ENCODE measurements at regions not wholly inside any gene's neighbourhood (a gene's known extent, or its start where the extent isn't known, plus 50 kb on each side); places are given as distances from the start of the nearest gene placed in this dataset.

DNA sequence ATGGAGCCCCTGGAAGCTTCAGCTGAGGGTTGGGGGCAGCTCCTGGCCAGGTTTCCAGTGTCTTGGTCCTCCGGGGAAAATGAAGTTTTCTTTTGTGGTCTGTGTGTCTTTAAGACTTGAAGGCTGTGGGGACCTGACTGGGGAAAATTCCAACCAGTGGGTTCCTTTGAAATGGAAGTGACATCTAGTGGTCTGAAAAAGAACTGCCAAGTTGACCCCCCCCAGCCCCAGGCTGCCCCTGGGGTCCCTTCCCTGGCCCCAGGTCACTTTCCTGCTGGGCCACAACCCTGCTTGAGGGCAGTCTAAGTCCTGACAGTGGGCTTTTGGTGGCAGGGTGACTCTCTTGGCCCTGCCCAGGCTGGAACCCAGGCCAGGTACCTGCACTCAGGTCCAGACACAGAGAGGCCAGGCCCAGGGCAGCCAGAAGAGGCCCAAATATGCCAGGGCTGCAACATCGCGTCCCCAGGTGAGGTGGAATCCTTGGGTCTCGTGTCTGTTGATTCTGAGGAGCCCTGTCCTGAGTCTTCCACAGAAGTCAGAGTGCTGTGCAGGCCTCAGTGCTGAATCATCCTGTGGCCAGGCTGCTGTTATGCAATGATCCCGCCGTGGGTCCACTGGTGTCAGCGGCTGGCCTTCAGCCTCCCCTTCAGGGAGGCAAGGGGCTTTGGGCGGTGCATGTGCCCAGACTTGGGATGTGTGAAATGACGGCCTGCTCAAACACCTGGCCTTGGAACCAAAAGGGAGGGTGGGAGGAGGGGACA is 68.4 kb downstream of the VEGFA start (continued):
- TF ChIP-seq ZMIZ1 (IDR thresholded peaks at IDR 0.05; ENCODE audit: low read depth in 2 of 2, low read length in 2 of 2), result no peak
- no peak for TF ChIP-seq TAF1 (IDR thresholded peaks at IDR 0.05; ENCODE audit: control insufficient read depth, extremely low read depth, insufficient read depth, low read length, severe bottlenecking)
- TF ChIP-seq NFE2 (IDR thresholded peaks at IDR 0.05; ENCODE audit: low read depth), result peak; percentile 93
- no peak for TF ChIP-seq ZNF75A (CRISPR knock-in tag; IDR thresholded peaks at IDR 0.05)
- TF ChIP-seq E4F1 (CRISPR knock-in tag; IDR thresholded peaks at IDR 0.05; ENCODE audit: borderline replicate concordance), result no peak
- TF ChIP-seq, protein P1, sequence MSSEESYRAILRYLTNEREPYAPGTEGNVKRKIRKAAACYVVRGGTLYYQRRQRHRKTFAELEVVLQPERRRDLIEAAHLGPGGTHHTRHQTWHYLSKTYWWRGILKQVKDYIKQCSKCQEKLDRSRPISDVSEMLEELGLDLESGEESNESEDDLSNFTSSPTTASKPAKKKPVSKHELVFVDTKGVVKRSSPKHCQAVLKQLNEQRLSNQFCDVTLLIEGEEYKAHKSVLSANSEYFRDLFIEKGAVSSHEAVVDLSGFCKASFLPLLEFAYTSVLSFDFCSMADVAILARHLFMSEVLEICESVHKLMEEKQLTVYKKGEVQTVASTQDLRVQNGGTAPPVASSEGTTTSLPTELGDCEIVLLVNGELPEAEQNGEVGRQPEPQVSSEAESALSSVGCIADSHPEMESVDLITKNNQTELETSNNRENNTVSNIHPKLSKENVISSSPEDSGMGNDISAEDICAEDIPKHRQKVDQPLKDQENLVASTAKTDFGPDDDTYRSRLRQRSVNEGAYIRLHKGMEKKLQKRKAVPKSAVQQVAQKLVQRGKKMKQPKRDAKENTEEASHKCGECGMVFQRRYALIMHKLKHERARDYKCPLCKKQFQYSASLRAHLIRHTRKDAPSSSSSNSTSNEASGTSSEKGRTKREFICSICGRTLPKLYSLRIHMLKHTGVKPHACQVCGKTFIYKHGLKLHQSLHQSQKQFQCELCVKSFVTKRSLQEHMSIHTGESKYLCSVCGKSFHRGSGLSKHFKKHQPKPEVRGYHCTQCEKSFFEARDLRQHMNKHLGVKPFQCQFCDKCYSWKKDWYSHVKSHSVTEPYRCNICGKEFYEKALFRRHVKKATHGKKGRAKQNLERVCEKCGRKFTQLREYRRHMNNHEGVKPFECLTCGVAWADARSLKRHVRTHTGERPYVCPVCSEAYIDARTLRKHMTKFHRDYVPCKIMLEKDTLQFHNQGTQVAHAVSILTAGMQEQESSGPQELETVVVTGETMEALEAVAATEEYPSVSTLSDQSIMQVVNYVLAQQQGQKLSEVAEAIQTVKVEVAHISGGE (CRISPR knock-in tag; IDR thresholded peaks at IDR 0.05), result no peak
- TF ChIP-seq XRCC5 (IDR thresholded peaks at IDR 0.05; ENCODE audit: low read depth, low read length), result 0 out of 2 replicates have a peak, but pooled peaks have one; percentile 39
- TF ChIP-seq COPS2 (conservative IDR thresholded peaks at IDR 0.05), result no peak
- no peak for TF ChIP-seq NKRF (IDR thresholded peaks at IDR 0.05; ENCODE audit: borderline replicate concordance)
- TF ChIP-seq CXXC5 (CRISPR knock-in tag; IDR thresholded peaks at IDR 0.05), result peak; percentile 45
- no peak for TF ChIP-seq CBFA2T3 (IDR thresholded peaks at IDR 0.05)

Data from K562 (cell line).